GM18511 (cell line): ENCODE measurements at regions not wholly inside any gene's neighbourhood (a gene's known extent, or its start where the extent isn't known, plus 50 kb on each side); places are given as distances from the start of the nearest gene placed in this dataset.

Experiments
- ATAC-seq: cut with Tn5 transposase; IDR thresholded peaks from one replicate; pipeline ENCODE4 v1.9.1; 2021; ENCODE audit warnings: mild to moderate bottlenecking, moderate library complexity; ENCODE audit not compliant: unreplicated experiment

DNA sequence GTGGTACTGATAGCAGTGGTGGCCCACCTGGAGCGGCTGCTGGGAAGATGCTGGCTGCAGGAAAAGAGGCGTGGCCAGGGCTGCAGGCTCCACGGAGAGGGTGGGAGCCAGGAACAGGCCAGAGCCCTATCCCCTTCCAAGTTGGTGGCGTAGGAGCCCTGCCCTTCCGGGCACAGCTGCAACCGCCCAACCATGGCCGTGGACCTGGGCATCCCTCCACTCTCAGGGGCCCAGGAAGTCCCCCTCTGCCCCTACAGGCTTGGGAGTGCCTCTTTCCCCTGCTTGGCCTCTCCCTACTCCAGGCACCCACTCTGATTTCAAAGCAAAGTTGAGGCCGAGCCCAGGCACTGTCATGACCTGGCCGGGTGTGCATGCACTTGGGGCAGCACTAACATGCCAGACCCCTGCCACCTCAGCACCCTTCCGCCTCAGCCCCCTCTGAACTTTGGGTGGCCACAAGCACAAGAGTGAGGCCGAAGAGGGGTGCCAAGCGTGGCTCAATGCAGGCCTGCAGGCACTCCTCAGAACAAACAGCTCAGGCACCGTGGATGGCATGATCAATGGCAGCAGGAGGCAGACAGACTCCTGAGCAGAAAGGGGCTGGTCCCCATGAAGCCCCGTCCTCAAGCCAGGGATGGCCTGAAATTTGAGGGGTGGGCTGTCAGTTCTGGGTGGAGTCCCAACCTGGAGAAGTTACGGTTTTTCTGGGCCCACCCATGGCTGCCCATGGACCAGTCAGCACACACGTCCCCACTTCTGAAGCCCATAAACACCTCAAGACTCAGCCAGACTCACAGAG, 164.9 kb upstream of the PRNP start:
- no peak for ATAC-seq

DNA sequence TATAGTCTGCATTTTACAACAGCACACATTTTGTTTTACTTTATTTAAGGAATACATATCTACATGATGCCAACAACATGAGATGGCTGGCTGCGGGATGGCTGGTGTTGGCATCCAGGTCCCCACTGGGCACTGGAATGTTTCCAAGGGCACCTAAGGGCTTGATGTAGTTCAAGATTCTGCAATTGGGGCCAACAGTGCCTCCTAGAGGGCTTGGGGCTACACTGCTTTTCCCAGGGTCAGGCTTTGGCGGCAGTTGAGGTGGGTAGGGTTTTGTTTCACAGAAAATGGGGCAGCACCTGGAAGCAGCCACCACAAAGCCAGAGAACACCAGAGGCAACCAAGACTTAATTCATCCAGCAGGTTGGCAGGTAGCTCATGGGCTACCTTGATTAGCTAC, 166.7 kb upstream of the PRNP start:
- no peak for ATAC-seq

GRCh38 chr20:4516876-4517275, 169.4 kb upstream of the PRNP start:
- no peak for ATAC-seq

- ATAC-seq = no peak
Measured at GRCh38 chr20:4513720-4514119, 172.5 kb upstream of the PRNP start.

- ATAC-seq = no peak
Measured at GRCh38 chr20:4512891-4513550, 173.2 kb upstream of the PRNP start.

- no peak for ATAC-seq
Measured at GRCh38 chr20:4511776-4512175, 174.5 kb upstream of the PRNP start.

DNA sequence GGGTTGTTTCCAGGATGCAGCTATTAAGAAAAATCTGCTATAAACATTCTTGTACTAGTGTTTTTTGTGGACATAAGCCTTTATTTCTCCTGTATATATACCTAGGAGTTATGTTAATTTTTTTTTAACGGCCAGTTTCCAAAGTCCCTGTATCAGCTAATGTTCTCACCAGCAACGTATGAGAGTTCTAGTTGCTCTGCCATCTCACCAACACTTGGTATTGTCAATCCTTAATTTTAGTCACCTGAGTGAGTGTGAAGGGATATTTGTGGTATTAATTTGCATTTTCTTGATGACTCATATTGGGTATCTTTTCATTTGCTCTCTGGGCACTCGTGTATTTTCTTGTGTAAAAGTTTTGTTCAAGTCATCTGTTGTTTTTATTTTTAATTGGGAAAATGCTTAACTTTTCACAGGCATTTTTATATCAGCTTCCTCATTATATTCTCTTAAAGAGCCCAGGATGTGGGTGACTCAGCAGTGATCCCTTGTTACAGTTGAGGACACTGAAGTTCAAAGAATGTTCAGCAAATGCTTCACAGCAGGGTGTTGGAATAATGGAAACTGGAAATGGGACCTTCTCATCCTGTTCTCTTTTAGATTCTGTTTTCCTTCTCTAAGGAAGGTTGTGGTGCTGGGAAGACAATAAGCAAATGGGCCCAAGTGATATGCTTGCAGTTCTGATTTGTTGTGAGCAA, 176.3 kb upstream of the PRNP start:
- no peak for ATAC-seq

DNA sequence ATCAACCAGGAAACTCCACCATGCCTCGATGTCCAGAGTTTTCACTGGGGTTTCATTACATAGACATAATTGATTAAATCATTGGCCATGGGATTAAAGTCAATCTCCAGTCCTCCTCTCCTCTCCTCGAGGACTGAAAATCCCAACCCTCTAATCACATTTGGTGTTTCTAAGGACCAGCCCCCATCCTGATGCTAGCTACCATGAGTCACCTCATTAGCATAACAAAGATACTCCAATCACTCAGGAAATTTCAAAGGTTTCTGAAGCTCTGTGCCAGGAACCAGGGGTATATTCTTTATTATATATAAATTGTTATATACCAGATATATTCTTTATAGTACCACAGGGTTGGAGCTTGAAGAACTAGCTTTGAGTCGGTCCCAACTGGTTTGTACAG, 177.5 kb upstream of the PRNP start:
- no peak for ATAC-seq

DNA sequence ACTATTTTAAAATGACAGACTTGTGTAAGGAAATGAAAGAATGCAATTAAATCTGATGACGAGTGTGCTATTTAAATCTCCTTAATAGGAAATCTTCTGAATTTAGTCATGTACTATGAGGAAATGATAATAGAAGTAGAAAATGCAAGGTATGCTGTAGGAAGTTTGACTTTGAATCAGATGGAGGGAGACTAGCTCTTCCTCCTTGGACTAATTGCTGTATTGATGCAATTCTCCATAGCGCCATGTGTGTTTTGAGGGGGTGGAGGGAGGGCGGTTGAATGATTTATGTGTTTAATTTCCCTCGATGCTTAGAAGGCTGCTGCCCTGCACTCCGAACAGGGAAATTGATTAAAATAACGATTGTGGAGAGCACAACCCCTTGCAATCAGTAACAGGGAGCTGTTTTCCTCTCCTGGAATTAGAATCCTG, 179.0 kb upstream of the PRNP start:
- no peak for ATAC-seq

GRCh38 chr20:4504814-4505213, 181.4 kb upstream of the PRNP start:
- no peak for ATAC-seq

DNA sequence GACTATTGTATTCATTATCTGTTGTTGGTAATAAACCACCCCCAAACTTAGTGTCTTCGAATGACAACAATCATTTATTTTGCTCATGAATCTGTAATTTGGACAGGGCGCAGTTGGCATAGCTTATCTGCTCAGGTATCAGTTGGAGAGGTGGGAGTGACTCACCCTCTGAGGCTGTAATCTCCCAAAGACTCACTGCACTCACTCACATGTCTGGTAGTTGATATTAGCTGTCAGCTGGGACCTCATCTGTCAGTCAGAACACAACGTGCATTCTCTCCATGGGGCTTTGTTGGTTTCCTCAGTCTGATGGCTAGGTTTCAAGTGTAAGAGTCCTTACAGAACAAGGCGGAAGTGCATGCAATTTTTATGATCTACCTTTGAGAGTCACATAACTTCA, 183.5 kb upstream of the PRNP start:
- ATAC-seq = no peak

GRCh38 chr20:4493386-4493785, 192.9 kb upstream of the PRNP start:
- ATAC-seq = no peak

GRCh38 chr20:4491643-4492042, 194.6 kb upstream of the PRNP start:
- no peak for ATAC-seq

- ATAC-seq = no peak
Measured at GRCh38 chr20:4490606-4491280, 195.5 kb upstream of the PRNP start.

- ATAC-seq = no peak
Measured at GRCh38 chr20:4490045-4490444, 196.2 kb upstream of the PRNP start.

DNA sequence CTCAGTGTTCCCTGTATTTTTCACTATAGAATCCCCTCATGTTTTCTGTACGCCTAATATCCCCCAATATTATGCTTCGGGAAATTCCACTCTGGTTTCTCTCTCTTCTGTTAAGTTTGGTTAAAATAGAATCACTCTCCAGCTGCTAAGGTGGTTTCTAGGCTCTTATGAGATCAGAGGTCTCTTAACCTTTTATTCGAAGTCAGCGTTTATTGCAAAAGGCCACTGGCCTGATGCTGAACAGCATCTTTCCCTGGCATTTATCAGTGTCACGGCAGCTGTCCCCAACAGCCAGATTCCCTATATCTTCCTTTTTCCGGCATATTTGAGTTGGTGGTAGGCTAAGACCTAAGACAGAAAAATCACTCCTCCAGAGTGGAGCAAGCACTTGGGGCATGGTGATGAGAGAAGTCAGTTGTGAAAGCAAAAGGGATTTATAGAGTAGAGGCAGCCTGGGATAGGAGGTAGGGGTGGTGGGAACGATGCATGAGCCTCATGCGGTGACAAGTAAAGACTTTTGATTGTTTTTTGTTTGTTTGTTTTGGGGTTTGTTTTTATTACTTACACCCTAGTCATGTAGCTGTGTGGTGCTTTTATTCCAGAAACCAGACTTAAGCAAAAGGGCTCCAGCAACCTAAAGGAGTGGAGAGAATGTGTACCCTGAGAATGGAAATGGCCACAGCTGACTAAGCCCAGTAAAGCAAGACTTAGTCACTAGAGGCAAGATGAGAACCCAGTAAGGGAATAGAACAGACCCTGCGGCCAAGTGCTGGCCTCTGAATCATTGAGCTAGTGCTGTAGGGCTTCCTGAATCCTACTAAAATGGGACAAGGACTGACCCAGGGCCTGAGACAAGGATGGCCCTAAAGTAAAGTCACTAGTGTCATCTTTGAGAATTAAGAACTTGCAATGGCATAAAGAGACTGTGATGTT, 197.6 kb upstream of the PRNP start:
- no peak for ATAC-seq

DNA sequence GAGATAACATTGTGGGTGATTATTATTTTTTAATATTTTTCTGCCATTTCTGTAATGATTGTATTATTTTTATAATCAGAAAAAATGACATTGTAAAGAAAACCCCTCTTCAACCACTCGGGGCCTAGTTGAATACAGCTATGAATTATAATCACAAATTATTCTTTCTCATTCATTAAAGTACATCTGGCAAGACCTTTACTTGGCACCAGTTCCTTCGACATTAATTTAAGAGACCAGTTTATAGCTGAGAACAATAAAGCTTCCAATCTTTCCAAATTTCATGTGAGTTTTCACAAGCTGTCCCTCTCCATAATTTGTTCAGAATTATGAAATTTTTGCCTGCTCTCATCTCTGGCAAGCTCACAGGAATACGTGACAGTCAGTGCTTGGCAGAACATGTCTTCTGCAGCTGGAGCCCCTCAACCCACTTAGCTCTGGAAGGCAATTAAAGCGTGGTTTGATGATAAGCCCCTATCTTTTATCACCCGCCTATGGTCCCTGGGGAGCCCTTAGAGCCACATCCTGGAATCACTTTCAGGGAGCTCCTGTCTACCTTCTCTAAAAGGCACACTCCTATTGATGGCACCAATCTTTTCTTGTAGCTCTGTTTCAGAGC, 201.8 kb upstream of the PRNP start:
- ATAC-seq = no peak

DNA sequence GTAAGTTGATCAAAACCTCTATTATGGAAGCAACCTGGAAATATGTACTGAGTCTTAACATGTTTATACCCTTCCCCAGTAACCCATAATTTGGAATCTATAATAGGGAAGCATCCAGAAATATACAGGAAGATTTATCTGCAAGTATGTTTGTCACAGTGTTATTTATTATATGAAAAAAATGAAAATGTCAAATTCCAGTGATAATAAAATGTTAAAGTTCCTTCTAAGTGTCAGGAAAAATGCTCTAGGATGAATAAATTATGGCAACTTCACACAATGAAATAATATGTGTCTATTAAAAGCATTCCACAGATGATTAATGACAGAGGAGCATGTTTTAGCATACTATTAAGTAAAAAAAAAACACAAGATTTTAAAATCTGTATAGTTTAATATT, 202.3 kb upstream of the PRNP start:
- ATAC-seq = no peak

GRCh38 chr20:4483486-4483885, 202.8 kb upstream of the PRNP start:
- ATAC-seq = no peak

DNA sequence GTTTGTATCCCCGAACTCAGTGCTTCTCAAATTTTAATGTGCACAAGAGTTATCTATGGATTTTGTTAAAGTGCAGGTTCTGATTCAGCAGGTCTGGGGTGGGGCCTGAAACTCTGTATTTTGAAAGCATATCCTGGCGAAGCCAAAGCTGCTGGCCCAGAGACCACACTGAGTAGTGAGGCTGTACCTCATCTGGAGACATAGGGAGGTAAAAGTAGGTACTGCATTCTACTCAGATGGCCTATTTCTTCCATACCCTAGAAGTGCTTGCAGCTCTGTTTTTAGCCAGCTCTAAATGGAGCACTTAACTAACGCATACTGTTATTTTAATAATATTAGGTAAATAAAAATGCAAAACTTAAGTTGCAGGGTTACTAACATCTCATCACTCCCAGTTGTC, 206.2 kb upstream of the PRNP start:
- no peak for ATAC-seq
